B cell (primary cell): ENCODE measurements at regions not wholly inside any gene's neighbourhood (a gene's known extent, or its start where the extent isn't known, plus 50 kb on each side); places are given as distances from the start of the nearest gene placed in this dataset.

ENCODE experiments used
- EZH2 ChIP-seq: IDR thresholded peaks from 2 replicates; pipeline ENCODE4 v1.6.1; 2012; ENCODE audit warnings: borderline replicate concordance, low read depth, mild to moderate bottlenecking, moderate library complexity, low read length; ENCODE audit not compliant: insufficient read depth, poor library complexity, severe bottlenecking
- TF ChIP-seq, protein P1 (sequence below): fragments of 200-600 bp; IDR thresholded peaks from one replicate; pipeline ENCODE4 v1.8.0; 2022; ENCODE audit warnings: antibody characterized with exemption, mild to moderate bottlenecking

DNA sequence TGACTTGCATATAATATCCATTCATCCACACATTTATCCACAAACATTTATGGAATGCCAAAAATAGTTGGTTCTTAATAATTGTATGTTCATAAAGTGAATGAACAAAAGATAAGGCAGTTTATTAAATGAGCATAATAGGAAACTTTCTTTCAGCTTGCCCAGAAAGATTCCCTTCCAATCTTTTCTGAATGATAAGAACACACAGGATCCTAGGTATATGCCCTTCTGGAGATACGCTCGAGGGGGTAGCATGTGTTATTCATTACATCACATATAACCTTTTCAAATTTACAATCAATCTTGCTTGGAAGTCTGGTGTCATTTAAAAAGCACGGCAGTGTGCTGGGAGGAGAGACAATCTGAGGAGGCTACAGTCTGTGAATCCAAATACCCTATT lies 80.4 kb upstream of the PDK4 start:
- TF ChIP-seq, protein P1, sequence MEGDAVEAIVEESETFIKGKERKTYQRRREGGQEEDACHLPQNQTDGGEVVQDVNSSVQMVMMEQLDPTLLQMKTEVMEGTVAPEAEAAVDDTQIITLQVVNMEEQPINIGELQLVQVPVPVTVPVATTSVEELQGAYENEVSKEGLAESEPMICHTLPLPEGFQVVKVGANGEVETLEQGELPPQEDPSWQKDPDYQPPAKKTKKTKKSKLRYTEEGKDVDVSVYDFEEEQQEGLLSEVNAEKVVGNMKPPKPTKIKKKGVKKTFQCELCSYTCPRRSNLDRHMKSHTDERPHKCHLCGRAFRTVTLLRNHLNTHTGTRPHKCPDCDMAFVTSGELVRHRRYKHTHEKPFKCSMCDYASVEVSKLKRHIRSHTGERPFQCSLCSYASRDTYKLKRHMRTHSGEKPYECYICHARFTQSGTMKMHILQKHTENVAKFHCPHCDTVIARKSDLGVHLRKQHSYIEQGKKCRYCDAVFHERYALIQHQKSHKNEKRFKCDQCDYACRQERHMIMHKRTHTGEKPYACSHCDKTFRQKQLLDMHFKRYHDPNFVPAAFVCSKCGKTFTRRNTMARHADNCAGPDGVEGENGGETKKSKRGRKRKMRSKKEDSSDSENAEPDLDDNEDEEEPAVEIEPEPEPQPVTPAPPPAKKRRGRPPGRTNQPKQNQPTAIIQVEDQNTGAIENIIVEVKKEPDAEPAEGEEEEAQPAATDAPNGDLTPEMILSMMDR = no peak
- no peak for TF ChIP-seq EZH2
